Progenitor cell of endocrine pancreas (in vitro differentiated cells): ENCODE measurements at regions not wholly inside any gene's neighbourhood (a gene's known extent, or its start where the extent isn't known, plus 50 kb on each side); places are given as distances from the start of the nearest gene placed in this dataset.
"Not testable (repeated sequence)": the region's sequence is repeated elsewhere in the genome, so short reads cannot be mapped to it uniquely, and the experiment has no call there.

Experiments
- DNase-seq: peaks from one replicate; pipeline ENCODE4 v3.0.0; 2021; ENCODE audit warnings: low spot score; ENCODE audit not compliant: unreplicated experiment
- H3K27ac Mint-ChIP-seq: 2 replicates; pipeline ENCODE4 v1.8.0; 2021; ENCODE audit warnings: mild to moderate bottlenecking, moderate library complexity, mixed read lengths
- H3K27me3 Mint-ChIP-seq: 2 replicates; pipeline ENCODE4 v1.8.0; 2021; ENCODE audit warnings: mixed read lengths
- H3K36me3 Mint-ChIP-seq: 2 replicates; pipeline ENCODE4 v1.8.0; 2022; ENCODE audit warnings: mixed read lengths; ENCODE audit not compliant: insufficient read depth
- H3K4me1 Mint-ChIP-seq: 2 replicates; pipeline ENCODE4 v1.8.0; 2021; ENCODE audit warnings: low read depth, mixed read lengths
- H3K4me3 Mint-ChIP-seq: 2 replicates; pipeline ENCODE4 v1.8.0; 2021; ENCODE audit warnings: low read depth, mild to moderate bottlenecking, moderate library complexity, mixed read lengths
- H3K9me3 Mint-ChIP-seq: 2 replicates; pipeline ENCODE4 v1.8.0; 2021; ENCODE audit warnings: low read depth, mixed read lengths
- CTCF ChIP-seq: fragments of 200-600 bp; sonication (generic); IDR thresholded peaks from one replicate; pipeline ENCODE4 v1.5.0; 2021; ENCODE audit warnings: antibody characterized with exemption, mild to moderate bottlenecking; ENCODE audit not compliant: unreplicated experiment

- peaks cover 6% of the 10 kb centered on the region for H3K36me3 Mint-ChIP-seq
- DNase-seq, result no peak
- peaks cover 3% of the 10 kb centered on the region for H3K4me1 Mint-ChIP-seq
- TF ChIP-seq CTCF, result no peak
- no peak overlapping the region for H3K4me3 Mint-ChIP-seq
- no peak overlapping the region for H3K27ac Mint-ChIP-seq
- no peaks in the 10 kb centered on the region for H3K27me3 Mint-ChIP-seq
- H3K9me3 Mint-ChIP-seq, result peaks cover 10% of the 10 kb centered on the region
These were observed 160.0 kb upstream of the SPRY1 start for GRCh38 chr4:123236606-123237005.

- H3K4me3 Mint-ChIP-seq, H3K36me3 Mint-ChIP-seq, H3K4me1 Mint-ChIP-seq, H3K27me3 Mint-ChIP-seq, DNase-seq: not testable (repeated sequence)
- Mint-ChIP-seq H3K27ac (peak overlapping the region; percentile 25), H3K9me3 (peaks cover 15% of the 10 kb centered on the region)
These were observed 156.3 kb upstream of the SPRY1 start for GRCh38 chr4:123240286-123240685.

GRCh38 chr4:123243220-123243619 lies 153.4 kb upstream of the SPRY1 start:
- H3K36me3 Mint-ChIP-seq, H3K27me3 Mint-ChIP-seq, H3K4me3 Mint-ChIP-seq, H3K4me1 Mint-ChIP-seq, H3K27ac Mint-ChIP-seq, DNase-seq: not testable (repeated sequence)
- H3K9me3 Mint-ChIP-seq, result peaks cover 15% of the 10 kb centered on the region

GRCh38 chr4:123244137-123244536 lies 152.5 kb upstream of the SPRY1 start:
- H3K36me3 Mint-ChIP-seq, result peaks cover 4% of the 10 kb centered on the region
- peaks cover 6% of the 10 kb centered on the region for H3K4me1 Mint-ChIP-seq
- H3K27me3 Mint-ChIP-seq, result no peaks in the 10 kb centered on the region
- H3K4me3 Mint-ChIP-seq, result no peak overlapping the region
- no peak for DNase-seq
- H3K27ac Mint-ChIP-seq, result no peak overlapping the region
- peaks cover 11% of the 10 kb centered on the region for H3K9me3 Mint-ChIP-seq
- TF ChIP-seq CTCF, result no peak

GRCh38 chr4:123246085-123246484 lies 150.5 kb upstream of the SPRY1 start:
- no peak for TF ChIP-seq CTCF
- Mint-ChIP-seq H3K4me3 (no peak overlapping the region), H3K27ac (no peak overlapping the region), H3K9me3 (peaks cover 5% of the 10 kb centered on the region), H3K27me3 (no peaks in the 10 kb centered on the region), H3K36me3 (peaks cover 2% of the 10 kb centered on the region), H3K4me1 (peaks cover 5% of the 10 kb centered on the region)
- no peak for DNase-seq

- no peaks in the 10 kb centered on the region for H3K36me3 Mint-ChIP-seq
- no peak for TF ChIP-seq CTCF
- peaks cover 5% of the 10 kb centered on the region for H3K4me1 Mint-ChIP-seq
- DNase-seq, result no peak
- no peak overlapping the region for H3K27ac Mint-ChIP-seq
- H3K9me3 Mint-ChIP-seq, result no peaks in the 10 kb centered on the region
- H3K27me3 Mint-ChIP-seq, result no peaks in the 10 kb centered on the region
- H3K4me3 Mint-ChIP-seq, result no peak overlapping the region
These were observed 148.4 kb upstream of the SPRY1 start for GRCh38 chr4:123248085-123248659.
